ENCODE measurements at regions not wholly inside any gene's neighbourhood (a gene's known extent, or its start where the extent isn't known, plus 50 kb on each side); places are given as distances from the start of the nearest gene placed in this dataset.

DNA sequence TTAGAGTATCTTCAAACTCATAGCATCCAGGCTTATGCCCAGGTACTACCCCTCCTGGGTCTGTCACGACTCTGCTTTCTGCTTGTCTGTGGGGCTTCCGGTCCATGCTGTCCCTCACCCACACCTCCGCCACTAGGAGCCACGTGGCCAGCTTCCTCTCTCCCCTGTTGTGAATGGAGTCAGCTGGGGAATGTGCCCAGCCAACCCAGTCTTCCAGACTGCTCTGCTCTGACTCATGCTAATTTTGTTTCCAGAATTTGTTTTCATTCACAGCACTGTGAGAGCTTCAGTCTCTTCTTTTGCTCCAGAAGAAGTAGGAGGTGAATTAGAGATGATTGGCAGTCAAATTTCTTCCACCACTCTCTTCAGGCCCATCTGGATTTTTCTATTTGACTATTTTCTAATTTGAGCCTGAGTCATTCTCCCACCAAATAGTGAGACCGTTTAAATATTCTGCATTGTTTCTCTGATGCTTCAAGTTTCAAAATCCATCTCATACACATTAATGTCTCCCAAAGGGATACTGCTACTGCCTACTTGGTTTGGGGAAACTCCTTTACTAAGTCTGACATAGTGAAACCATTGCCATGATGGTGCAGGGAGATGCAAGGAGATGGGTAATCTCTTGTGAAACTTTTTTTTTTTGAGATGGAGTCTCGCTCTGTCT is 424.1 kb upstream of the KIF2A start:
- H3K36me3 Mint-ChIP-seq (ENCODE audit: low read depth): no peaks in the 10 kb centered on the region
- intact Hi-C loops (cut with micrococcal nuclease): no loop called here
- H3K27ac Mint-ChIP-seq: no peak overlapping the region
- no peaks in the 10 kb centered on the region for H3K27me3 Mint-ChIP-seq (ENCODE audit: low read depth)
- no peaks in the 10 kb centered on the region for H3K4me1 Mint-ChIP-seq (ENCODE audit: low read depth)
- no peak for DNase-seq (ENCODE audit: low spot score)
- no peaks in the 10 kb centered on the region for H3K9me3 Mint-ChIP-seq
- H3K4me3 Mint-ChIP-seq (ENCODE audit: low read depth): no peak overlapping the region

DNA sequence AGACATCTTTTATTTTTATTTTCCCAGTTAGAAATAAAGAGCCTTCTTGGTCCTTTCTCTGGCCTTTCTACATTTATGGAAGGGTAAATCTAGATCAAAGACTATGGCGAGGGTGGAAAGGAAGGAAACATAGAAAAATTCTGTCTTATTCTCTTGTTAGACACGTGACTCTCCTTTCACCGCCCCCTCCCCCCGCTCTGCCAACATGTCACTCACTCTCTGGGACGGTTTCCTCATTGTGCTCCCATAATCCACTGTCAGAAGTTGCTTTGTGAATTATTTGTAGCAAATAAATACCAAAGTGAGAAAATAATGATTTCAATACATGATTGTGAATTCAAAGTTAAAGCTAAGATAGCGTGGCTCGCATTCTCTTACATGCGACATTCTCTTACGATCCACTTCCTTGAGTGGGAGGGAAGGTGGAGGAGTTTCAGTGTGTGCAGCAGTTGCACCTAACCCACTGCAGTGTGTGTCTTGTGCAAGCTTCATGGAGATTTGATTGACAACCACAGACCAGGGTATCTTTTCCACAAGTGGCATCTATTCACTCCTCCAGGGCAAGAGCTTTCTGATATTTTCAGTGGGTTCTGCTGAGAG is 423.0 kb upstream of the KIF2A start:
- Mint-ChIP-seq H3K27ac (no peak overlapping the region), H3K4me1 (ENCODE audit: low read depth) (no peaks in the 10 kb centered on the region), H3K4me3 (ENCODE audit: low read depth) (no peak overlapping the region), H3K36me3 (ENCODE audit: low read depth) (no peaks in the 10 kb centered on the region), H3K27me3 (ENCODE audit: low read depth) (no peaks in the 10 kb centered on the region), H3K9me3 (no peaks in the 10 kb centered on the region)
- intact Hi-C loops (cut with micrococcal nuclease): no loop called here
- DNase-seq (ENCODE audit: low spot score): no peak

DNA sequence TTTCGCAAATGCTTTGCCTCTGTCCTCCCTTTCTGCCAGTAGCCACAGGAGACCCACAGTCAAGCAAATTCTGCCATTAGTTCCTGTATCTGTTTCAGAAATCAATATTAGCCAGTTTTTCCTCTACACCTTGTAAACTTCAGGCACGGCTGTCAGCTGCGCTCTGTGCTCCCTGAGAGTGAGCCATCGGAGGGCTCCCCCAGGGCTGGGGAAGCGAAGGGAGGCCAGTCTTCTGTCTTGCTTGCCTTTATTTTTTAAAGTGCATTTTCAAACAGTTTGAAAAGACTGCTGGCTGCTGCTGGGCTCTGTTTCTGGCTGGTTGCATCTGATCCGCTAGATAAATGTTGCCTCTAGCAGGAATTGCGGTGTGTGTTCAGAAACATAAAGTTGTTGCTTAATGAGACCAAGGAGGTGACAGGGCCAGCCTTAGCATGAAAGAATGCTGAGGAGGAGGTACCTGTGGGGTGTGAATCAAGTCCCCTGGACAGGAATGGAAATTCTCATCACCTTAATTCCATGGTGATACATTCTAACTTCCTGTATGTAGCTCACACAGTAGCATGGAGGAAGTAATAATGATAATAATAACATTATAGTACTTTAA is 421.7 kb upstream of the KIF2A start:
- Mint-ChIP-seq H3K36me3 (ENCODE audit: low read depth) (no peaks in the 10 kb centered on the region), H3K27me3 (ENCODE audit: low read depth) (no peaks in the 10 kb centered on the region), H3K4me1 (ENCODE audit: low read depth) (no peaks in the 10 kb centered on the region), H3K4me3 (ENCODE audit: low read depth) (no peak overlapping the region), H3K9me3 (no peaks in the 10 kb centered on the region), H3K27ac (no peak overlapping the region)
- no peak for DNase-seq (ENCODE audit: low spot score)
- intact Hi-C loops (cut with micrococcal nuclease): no loop called here

DNA sequence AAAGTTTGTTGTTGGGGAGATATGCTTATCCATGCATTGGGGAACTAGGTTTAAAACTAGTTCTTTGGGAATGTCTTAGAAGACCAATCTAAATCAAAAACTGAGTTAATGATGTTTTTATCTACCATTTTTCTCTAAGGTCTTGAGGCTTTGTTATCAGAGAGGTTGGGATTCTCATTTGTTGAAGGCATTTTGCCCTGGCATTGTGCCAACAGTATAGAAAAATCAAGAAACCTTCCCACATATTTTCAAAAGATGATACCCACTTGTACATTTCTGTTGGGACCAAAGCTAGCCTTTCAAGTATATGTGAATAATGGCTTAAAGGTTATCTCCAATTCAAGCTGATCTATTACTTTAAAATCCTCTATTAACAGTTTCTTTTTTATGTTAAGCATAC is 419.8 kb upstream of the KIF2A start:
- intact Hi-C loops (cut with micrococcal nuclease): no loop called here

DNA sequence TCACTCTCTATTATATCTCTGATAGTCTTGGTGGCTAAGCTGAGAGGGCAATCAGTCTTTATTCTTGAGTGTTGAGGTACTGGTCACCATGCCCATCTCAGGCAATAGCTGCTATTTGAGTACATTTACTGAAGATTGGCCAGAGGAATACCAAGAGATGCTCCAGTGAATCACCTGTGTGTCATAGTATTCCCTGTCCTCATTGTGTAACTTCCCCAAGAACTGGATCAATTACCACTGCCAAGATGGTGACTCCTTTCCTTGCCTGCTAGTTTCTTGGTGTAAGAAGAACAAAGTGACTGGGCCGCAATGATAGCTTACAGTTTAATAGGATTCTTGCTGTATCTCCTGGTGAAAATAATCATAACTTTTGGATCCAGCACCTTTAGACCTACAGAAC is 418.7 kb upstream of the KIF2A start:
- Mint-ChIP-seq H3K4me3 (ENCODE audit: low read depth) (no peak overlapping the region), H3K27ac (no peak overlapping the region), H3K4me1 (ENCODE audit: low read depth) (no peaks in the 10 kb centered on the region), H3K9me3 (no peaks in the 10 kb centered on the region), H3K36me3 (ENCODE audit: low read depth) (no peaks in the 10 kb centered on the region), H3K27me3 (ENCODE audit: low read depth) (no peaks in the 10 kb centered on the region)
- intact Hi-C loops (cut with micrococcal nuclease): no loop called here
- no peak for DNase-seq (ENCODE audit: low spot score)

More for the DNA sequence above, 419.8 kb upstream of the KIF2A start:
- Mint-ChIP-seq H3K4me3 (ENCODE audit: low read depth) (no peak overlapping the region), H3K27ac (no peak overlapping the region), H3K27me3 (ENCODE audit: low read depth) (no peaks in the 10 kb centered on the region), H3K4me1 (ENCODE audit: low read depth) (no peaks in the 10 kb centered on the region), H3K9me3 (no peaks in the 10 kb centered on the region), H3K36me3 (ENCODE audit: low read depth) (no peaks in the 10 kb centered on the region)
- DNase-seq (ENCODE audit: low spot score): no peak

DNA sequence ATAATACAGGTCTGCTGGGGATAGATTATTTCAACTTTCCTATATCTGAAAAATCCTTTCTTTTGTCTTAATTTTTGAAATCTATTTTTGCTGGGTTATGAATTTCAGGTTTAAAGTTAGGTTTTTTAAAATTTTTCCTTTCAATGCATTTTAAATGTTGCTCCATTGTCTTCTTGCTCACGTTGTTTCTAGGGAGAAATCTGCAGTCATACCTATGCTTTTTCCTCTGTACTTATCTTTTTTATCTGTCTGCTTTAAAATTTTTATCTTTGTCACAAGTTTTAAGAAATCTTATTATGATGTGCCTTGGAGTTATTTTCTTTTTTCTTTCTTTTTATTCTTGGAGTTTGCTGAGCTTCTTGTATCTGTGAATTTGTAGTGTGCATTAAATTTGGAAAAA is 412.0 kb upstream of the KIF2A start:
- Mint-ChIP-seq H3K4me3 (ENCODE audit: low read depth) (no peak overlapping the region), H3K36me3 (ENCODE audit: low read depth) (no peaks in the 10 kb centered on the region), H3K4me1 (ENCODE audit: low read depth) (no peaks in the 10 kb centered on the region), H3K9me3 (peaks cover 9% of the 10 kb centered on the region), H3K27me3 (ENCODE audit: low read depth) (no peaks in the 10 kb centered on the region), H3K27ac (no peak overlapping the region)
- DNase-seq (ENCODE audit: low spot score): no peak
- intact Hi-C loops (cut with micrococcal nuclease): no loop called here

DNA sequence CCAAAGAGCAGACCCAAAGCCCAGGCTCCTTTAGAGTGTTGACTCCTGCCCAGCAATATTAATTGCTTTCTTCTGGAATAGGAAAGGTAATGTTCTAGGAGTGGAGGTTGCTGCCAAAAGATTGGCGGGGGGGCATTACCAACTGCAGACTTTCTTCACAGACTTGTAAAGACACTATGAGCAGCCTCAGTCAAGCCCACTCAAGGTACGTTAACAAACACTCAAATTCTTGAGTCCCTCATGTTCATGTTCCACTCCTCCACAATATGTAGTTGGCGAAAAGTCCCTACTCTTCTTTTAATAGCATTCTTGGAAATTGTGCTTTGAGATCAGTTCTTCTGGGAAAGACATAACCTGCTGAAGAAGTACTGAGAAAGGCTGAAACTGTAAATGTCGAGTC is 409.2 kb upstream of the KIF2A start:
- peaks cover 9% of the 10 kb centered on the region for H3K9me3 Mint-ChIP-seq
- H3K27ac Mint-ChIP-seq: no peak overlapping the region
- intact Hi-C loops (cut with micrococcal nuclease): no loop called here
- no peak for DNase-seq (ENCODE audit: low spot score)
- H3K4me3 Mint-ChIP-seq (ENCODE audit: low read depth): no peak overlapping the region
- no peaks in the 10 kb centered on the region for H3K36me3 Mint-ChIP-seq (ENCODE audit: low read depth)
- no peaks in the 10 kb centered on the region for H3K4me1 Mint-ChIP-seq (ENCODE audit: low read depth)
- no peaks in the 10 kb centered on the region for H3K27me3 Mint-ChIP-seq (ENCODE audit: low read depth)

DNA sequence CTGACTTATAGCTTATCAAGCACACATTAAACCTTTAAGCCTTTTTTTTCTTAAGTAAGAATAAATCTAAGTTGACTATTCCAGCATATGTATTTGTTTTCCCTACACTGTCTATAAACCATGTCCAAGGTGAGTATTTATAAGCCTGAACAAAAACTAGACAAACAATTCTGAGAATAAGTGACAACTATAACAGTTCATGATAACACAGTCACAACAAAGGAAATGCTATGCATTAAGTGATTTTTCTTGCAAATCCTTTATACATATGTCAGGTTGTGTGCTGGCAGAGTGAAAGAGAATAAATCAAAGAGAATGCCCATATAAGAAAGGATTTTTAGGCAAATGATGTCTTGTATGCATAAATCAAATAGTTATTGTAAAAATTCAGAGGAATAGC is 408.8 kb upstream of the KIF2A start:
- no peak for DNase-seq (ENCODE audit: low spot score)
- intact Hi-C loops (cut with micrococcal nuclease): no loop called here

DNA sequence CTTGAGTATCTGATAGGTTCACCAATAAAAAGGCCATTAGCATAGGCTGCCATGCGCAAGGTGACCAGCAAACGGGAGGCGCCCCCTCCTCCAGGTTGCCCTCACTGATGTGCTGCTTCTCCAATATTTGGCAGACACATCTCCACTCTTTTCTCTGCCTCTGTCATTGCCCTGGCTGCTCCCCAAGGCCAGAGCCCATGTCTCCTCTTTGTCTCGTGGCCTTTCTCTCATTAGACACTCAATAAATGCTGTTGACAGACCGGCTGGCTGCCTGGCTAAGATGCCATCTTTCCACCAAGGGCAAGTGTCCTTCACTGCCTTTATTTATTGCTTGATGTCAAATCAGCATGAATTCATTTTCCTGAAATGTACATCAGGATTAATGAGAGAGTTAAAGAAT is 404.0 kb upstream of the KIF2A start:
- H3K27me3 Mint-ChIP-seq (ENCODE audit: low read depth): no peaks in the 10 kb centered on the region
- no peaks in the 10 kb centered on the region for H3K4me1 Mint-ChIP-seq (ENCODE audit: low read depth)
- H3K27ac Mint-ChIP-seq: no peak overlapping the region
- H3K9me3 Mint-ChIP-seq: no peaks in the 10 kb centered on the region
- no peak for DNase-seq (ENCODE audit: low spot score)
- H3K4me3 Mint-ChIP-seq (ENCODE audit: low read depth): no peak overlapping the region
- intact Hi-C loops (cut with micrococcal nuclease): no loop called here
- H3K36me3 Mint-ChIP-seq (ENCODE audit: low read depth): no peaks in the 10 kb centered on the region

More for the DNA sequence above, 408.8 kb upstream of the KIF2A start:
- Mint-ChIP-seq H3K27me3 (ENCODE audit: low read depth) (no peaks in the 10 kb centered on the region), H3K27ac (no peak overlapping the region), H3K4me1 (ENCODE audit: low read depth) (no peaks in the 10 kb centered on the region), H3K9me3 (peaks cover 9% of the 10 kb centered on the region), H3K4me3 (ENCODE audit: low read depth) (no peak overlapping the region), H3K36me3 (ENCODE audit: low read depth) (no peaks in the 10 kb centered on the region)

DNA sequence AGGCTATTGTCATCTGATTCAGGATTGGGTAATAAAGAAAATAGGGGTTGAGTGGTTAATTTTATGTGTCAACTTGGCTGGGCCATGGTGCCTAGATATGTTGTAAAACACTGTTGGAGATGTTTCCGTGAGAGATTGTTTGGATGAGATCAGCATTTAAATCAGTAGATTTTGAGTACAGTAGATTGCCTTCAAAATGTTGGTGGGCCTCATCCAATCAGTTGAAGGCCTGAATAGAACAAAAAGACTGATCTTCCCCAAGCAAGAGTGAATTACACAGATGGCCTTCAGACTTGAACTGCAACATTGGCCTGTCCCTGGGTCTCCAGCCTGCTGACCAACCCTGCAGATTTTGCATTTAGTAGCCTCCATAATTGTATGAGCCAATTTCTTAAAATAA is 401.3 kb upstream of the KIF2A start:
- Mint-ChIP-seq H3K36me3 (ENCODE audit: low read depth) (no peaks in the 10 kb centered on the region), H3K4me1 (ENCODE audit: low read depth) (no peaks in the 10 kb centered on the region), H3K27ac (no peak overlapping the region), H3K9me3 (no peaks in the 10 kb centered on the region), H3K4me3 (ENCODE audit: low read depth) (no peak overlapping the region), H3K27me3 (ENCODE audit: low read depth) (no peaks in the 10 kb centered on the region)
- DNase-seq (ENCODE audit: low spot score): no peak
- intact Hi-C loops (cut with micrococcal nuclease): no loop called here

DNA sequence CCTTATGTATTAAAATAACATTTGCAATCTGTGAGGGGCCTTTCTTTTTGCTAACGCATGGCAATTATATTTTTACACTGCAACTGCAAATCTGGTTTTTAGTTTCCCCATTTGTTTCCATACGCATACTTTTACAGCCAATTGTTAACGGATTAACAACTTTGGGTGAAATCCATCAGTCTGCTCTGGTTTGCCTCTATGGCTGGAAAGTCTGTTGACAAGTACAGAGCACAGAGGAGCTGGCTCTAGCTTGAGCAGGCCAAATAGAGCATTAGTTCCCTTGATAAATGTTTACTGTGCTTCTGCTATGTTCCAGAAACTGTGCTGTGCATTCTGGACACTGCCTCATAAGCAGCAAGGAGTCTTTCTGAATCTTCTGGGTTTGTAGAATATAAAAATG is 400.4 kb upstream of the KIF2A start:
- Mint-ChIP-seq H3K27ac (no peak overlapping the region), H3K4me1 (ENCODE audit: low read depth) (no peaks in the 10 kb centered on the region), H3K9me3 (no peaks in the 10 kb centered on the region), H3K27me3 (ENCODE audit: low read depth) (no peaks in the 10 kb centered on the region), H3K4me3 (ENCODE audit: low read depth) (no peak overlapping the region), H3K36me3 (ENCODE audit: low read depth) (no peaks in the 10 kb centered on the region)
- intact Hi-C loops (cut with micrococcal nuclease): no loop called here
- DNase-seq (ENCODE audit: low spot score): no peak

DNA sequence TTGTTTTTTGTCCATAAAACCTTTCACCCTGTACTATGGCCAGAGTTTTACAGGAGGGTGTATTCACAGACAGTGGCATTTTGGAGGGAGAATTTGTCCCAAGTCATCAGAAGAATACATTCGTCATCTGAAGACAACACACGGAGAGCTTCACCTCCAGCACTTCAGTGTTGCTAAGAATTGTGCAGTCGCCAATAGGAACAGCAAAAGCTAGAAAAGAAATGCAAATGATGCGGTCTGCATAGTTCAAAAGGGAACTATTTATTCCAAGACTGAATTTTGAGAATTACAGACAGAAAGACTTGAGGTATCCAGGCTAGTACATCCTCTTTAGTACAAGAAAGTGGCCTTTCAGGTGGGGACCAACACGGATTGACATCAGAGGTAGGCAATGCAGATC is 399.2 kb upstream of the KIF2A start:
- no peak for DNase-seq (ENCODE audit: low spot score)

DNA sequence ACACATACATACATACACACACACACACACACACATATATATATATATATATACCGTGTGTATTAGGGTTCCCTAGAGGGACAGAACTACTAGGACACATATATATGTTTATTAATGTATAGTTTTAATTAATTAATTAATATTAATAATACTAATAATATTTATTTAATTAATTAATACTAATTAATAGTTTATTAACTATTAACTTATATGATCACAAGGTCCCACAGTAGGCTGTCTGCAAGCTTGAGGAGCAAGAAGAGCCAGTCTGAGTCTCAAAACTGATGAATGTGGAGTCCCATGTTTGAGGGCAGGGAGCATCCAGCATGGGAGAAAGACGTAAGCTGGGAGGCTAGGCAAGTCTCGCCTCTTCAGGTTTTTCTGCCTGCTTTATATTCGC is 398.0 kb upstream of the KIF2A start:
- intact Hi-C loops (cut with micrococcal nuclease): no loop called here
- H3K27me3 Mint-ChIP-seq (ENCODE audit: low read depth): no peaks in the 10 kb centered on the region
- no peak overlapping the region for H3K4me3 Mint-ChIP-seq (ENCODE audit: low read depth)

More for the DNA sequence above, 399.2 kb upstream of the KIF2A start:
- Mint-ChIP-seq H3K9me3 (no peaks in the 10 kb centered on the region), H3K27me3 (ENCODE audit: low read depth) (no peaks in the 10 kb centered on the region), H3K27ac (no peak overlapping the region), H3K4me3 (ENCODE audit: low read depth) (no peak overlapping the region), H3K4me1 (ENCODE audit: low read depth) (no peaks in the 10 kb centered on the region), H3K36me3 (ENCODE audit: low read depth) (no peaks in the 10 kb centered on the region)
- intact Hi-C loops (cut with micrococcal nuclease): no loop called here

More for the DNA sequence above, 398.0 kb upstream of the KIF2A start:
- Mint-ChIP-seq H3K4me1 (ENCODE audit: low read depth) (no peaks in the 10 kb centered on the region), H3K36me3 (ENCODE audit: low read depth) (no peaks in the 10 kb centered on the region), H3K9me3 (no peaks in the 10 kb centered on the region), H3K27ac (no peak overlapping the region)
- DNase-seq (ENCODE audit: low spot score): no peak

Measured in activated T-helper 2 cell treated with anti-CD3 and anti-CD28 coated beads, Interferon-gamma antibody, Interleukin-2, Interleukin-4, amounts not matched to agents 10 μg/mL and 5 μg/mL and 100 μg/mL, durations not matched to agents 14 hours and 24 hours and 36 hours (primary cell).